ENCODE measurements at regions not wholly inside any gene's neighbourhood (a gene's known extent, or its start where the extent isn't known, plus 50 kb on each side); places are given as distances from the start of the nearest gene placed in this dataset.

DNA sequence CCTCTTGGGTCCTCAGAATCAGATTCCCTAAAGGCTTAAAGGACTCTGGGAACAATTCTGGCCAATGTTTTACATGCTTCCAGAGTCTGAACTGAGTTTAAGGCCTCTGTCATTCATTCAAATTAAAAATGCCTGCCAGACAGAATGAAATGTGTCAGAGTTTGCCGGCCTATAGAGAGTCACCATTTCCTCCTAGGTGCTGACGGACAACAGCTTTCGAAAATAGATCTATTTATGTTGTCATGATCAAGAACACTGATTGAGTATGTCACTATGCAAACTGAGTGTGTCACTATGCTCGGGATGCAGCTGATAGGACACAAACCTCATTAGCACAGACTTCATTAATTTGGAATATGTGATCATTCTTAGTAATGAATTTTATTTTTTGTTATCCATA, 151.4 kb upstream of the TMCC3 start:
- no peak overlapping the region for H3K4me3 ChIP-seq
- WGBS, 2 donors = 73 to 84% methylated on average over 4 of the region's 4 CpGs
- DNase-seq = no peak
- no peak overlapping the region for H3K27ac ChIP-seq (ENCODE audit: low read depth in 1 of 2, low read length in 1 of 2)
- peaks cover 0 to 2% (median 0%) of the 10 kb centered on the region in 5 donors for H3K4me1 ChIP-seq (ENCODE audit: control insufficient read depth in 5 of 5, insufficient read depth in 5 of 5, low read length in 5 of 5)
- H3K9me3 ChIP-seq (ENCODE audit: control insufficient read depth in 4 of 4, insufficient read depth in 3 of 4, low read length in 3 of 4) = no peaks in the 10 kb centered on the region
- no peak overlapping the region for H3K9ac ChIP-seq (ENCODE audit: insufficient read depth in 1 of 2, low read length in 2 of 2)
- TF ChIP-seq, protein P1, sequence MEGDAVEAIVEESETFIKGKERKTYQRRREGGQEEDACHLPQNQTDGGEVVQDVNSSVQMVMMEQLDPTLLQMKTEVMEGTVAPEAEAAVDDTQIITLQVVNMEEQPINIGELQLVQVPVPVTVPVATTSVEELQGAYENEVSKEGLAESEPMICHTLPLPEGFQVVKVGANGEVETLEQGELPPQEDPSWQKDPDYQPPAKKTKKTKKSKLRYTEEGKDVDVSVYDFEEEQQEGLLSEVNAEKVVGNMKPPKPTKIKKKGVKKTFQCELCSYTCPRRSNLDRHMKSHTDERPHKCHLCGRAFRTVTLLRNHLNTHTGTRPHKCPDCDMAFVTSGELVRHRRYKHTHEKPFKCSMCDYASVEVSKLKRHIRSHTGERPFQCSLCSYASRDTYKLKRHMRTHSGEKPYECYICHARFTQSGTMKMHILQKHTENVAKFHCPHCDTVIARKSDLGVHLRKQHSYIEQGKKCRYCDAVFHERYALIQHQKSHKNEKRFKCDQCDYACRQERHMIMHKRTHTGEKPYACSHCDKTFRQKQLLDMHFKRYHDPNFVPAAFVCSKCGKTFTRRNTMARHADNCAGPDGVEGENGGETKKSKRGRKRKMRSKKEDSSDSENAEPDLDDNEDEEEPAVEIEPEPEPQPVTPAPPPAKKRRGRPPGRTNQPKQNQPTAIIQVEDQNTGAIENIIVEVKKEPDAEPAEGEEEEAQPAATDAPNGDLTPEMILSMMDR (IDR thresholded peaks at IDR 0.05; ENCODE audit: control extremely low read depth, extremely low read depth) = no peak
- ATAC-seq (ENCODE audit: insufficient read depth, low FRiP score) = no peak
- no peaks in the 10 kb centered on the region for H3K27me3 ChIP-seq (ENCODE audit: control insufficient read depth in 3 of 3, insufficient read depth in 3 of 3, low read length in 2 of 3)
- no peaks in the 10 kb centered on the region for H3K36me3 ChIP-seq (ENCODE audit: control insufficient read depth in 4 of 4, insufficient read depth in 4 of 4, low read length in 4 of 4)

DNA sequence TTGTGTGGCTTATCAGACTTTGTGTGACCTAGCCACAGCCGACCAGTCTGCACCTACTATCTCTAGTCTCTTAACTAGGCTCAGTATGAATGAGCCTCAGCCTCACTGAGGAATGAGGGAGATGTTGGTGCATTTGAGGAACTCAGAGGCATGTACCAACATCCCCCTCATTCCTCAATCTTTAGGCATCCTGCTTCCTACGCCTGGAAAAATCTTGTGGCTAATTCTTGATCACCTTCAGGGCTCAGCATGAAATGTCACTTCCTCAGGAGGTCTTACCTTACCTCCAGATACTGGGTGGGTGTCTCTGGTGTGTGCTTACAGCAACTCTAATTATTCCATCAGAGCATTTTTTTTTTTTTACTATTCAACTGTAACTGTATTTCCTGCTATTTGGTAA, 148.8 kb upstream of the TMCC3 start:
- H3K27me3 ChIP-seq (ENCODE audit: control insufficient read depth in 3 of 3, insufficient read depth in 3 of 3, low read length in 2 of 3) = no peaks in the 10 kb centered on the region
- H3K4me3 ChIP-seq = no peak overlapping the region
- TF ChIP-seq, protein P1 (IDR thresholded peaks at IDR 0.05; ENCODE audit: control extremely low read depth, extremely low read depth) = no peak
- peaks cover 0 to 10% (median 0%) of the 10 kb centered on the region in 5 donors for H3K4me1 ChIP-seq (ENCODE audit: control insufficient read depth in 5 of 5, insufficient read depth in 5 of 5, low read length in 5 of 5)
- 83 to 92% methylated on average over 2 of the region's 2 CpGs for WGBS, 2 donors
- ATAC-seq (ENCODE audit: insufficient read depth, low FRiP score) (no peak), DNase-seq (no peak)
- no peak overlapping the region for H3K27ac ChIP-seq (ENCODE audit: low read depth in 1 of 2, low read length in 1 of 2)
- H3K9me3 ChIP-seq (ENCODE audit: control insufficient read depth in 4 of 4, insufficient read depth in 3 of 4, low read length in 3 of 4) = no peaks in the 10 kb centered on the region
- no peak overlapping the region for H3K9ac ChIP-seq (ENCODE audit: insufficient read depth in 1 of 2, low read length in 2 of 2)
- no peaks in the 10 kb centered on the region for H3K36me3 ChIP-seq (ENCODE audit: control insufficient read depth in 4 of 4, insufficient read depth in 4 of 4, low read length in 4 of 4)

DNA sequence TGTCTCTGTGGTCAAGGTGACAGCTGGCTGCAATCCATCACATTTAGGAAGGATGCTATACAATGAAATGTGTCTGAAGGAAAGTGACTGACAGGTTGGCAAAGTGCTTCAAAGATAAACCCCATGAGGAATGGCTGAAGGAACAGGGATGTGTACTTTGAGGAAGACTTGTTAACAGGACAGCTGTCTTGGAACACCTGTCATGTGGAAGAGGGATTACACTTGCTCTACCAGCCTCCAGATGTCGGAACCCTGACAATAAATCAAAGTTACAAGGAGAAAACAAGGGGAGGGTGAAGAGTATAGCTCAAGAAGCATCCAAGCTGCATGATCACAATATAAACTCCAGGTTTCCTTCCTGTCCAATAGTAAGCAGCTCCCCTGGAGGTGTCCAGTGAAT, 147.8 kb upstream of the TMCC3 start:
- no peaks in the 10 kb centered on the region for H3K9me3 ChIP-seq (ENCODE audit: control insufficient read depth in 4 of 4, insufficient read depth in 3 of 4, low read length in 3 of 4)
- 59 to 94% methylated on average over 1 of the region's 1 CpG for WGBS, 2 donors
- H3K27me3 ChIP-seq (ENCODE audit: control insufficient read depth in 3 of 3, insufficient read depth in 3 of 3, low read length in 2 of 3) = no peaks in the 10 kb centered on the region
- TF ChIP-seq, protein P1 (IDR thresholded peaks at IDR 0.05; ENCODE audit: control extremely low read depth, extremely low read depth) = no peak
- H3K27ac ChIP-seq (ENCODE audit: low read depth in 1 of 2, low read length in 1 of 2) = no peak overlapping the region
- H3K9ac ChIP-seq (ENCODE audit: insufficient read depth in 1 of 2, low read length in 2 of 2) = no peak overlapping the region
- H3K4me1 ChIP-seq (ENCODE audit: control insufficient read depth in 5 of 5, insufficient read depth in 5 of 5, low read length in 5 of 5) = peaks cover 0 to 16% (median 2%) of the 10 kb centered on the region in 5 donors
- no peak for ATAC-seq (ENCODE audit: insufficient read depth, low FRiP score)
- H3K4me3 ChIP-seq = no peak overlapping the region
- peak in 1 of 3 donors; percentile 38 for DNase-seq
- H3K36me3 ChIP-seq (ENCODE audit: control insufficient read depth in 4 of 4, insufficient read depth in 4 of 4, low read length in 4 of 4) = no peaks in the 10 kb centered on the region

DNA sequence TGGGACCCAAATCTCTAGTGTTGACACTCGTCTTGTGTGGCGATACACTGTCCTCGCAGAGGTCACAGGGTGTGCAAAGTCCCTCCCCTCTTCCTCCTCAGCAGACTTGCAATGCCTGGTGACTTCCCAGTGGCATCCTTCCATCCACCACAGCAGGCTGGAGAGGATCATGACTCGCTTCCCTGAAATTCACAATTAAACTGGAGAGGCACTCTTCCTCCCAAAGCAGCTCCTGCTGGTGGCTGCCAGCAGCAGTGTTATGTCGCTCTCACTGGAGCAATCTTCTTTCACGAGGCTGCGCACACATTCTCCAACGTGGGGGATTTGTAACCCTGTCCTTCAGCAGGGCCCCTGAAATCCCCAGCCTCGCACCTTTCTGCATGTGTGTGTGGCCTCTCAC, 145.2 kb upstream of the TMCC3 start:
- Histone ChIP-seq H3K4me3 (no peak overlapping the region), H3K9ac (ENCODE audit: insufficient read depth in 1 of 2, low read length in 2 of 2) (peak overlapping the region in 1 of 2 donors; percentile 8), H3K27me3 (ENCODE audit: control insufficient read depth in 3 of 3, insufficient read depth in 3 of 3, low read length in 2 of 3) (no peaks in the 10 kb centered on the region), H3K36me3 (ENCODE audit: control insufficient read depth in 4 of 4, insufficient read depth in 4 of 4, low read length in 4 of 4) (no peaks in the 10 kb centered on the region), H3K27ac (ENCODE audit: low read depth in 1 of 2, low read length in 1 of 2) (peak overlapping the region in 1 of 2 donors; percentile 28), H3K9me3 (ENCODE audit: control insufficient read depth in 4 of 4, insufficient read depth in 3 of 4, low read length in 3 of 4) (no peaks in the 10 kb centered on the region), H3K4me1 (ENCODE audit: control insufficient read depth in 5 of 5, insufficient read depth in 5 of 5, low read length in 5 of 5) (peaks cover 0 to 24% (median 5%) of the 10 kb centered on the region in 5 donors)
- peak; percentile 89 to 94 (median 89) for DNase-seq
- 71 to 83% methylated on average over 9 of the region's 9 CpGs for WGBS, 2 donors
- TF ChIP-seq, protein P1 (IDR thresholded peaks at IDR 0.05; ENCODE audit: control extremely low read depth, extremely low read depth) = no peak
- ATAC-seq (ENCODE audit: insufficient read depth, low FRiP score) = no peak

Data from lung (tissue), 11 donors.